ENCODE measurements at regions not wholly inside any gene's neighbourhood (a gene's known extent, or its start where the extent isn't known, plus 50 kb on each side); places are given as distances from the start of the nearest gene placed in this dataset.

GRCh38 chr7:94231305-94231704 is 163.4 kb upstream of the COL1A2 start:
- Histone ChIP-seq H3K36me3 (ENCODE audit: control insufficient read depth in 2 of 2, insufficient read depth in 1 of 2, low read length in 2 of 2) (no peaks in the 10 kb centered on the region), H3K4me1 (ENCODE audit: control insufficient read depth, insufficient read depth, low read length) (no peaks in the 10 kb centered on the region), H3K27ac (ENCODE audit: extremely low read depth, low read depth, low read length) (no peak overlapping the region), H3K9me3 (ENCODE audit: control insufficient read depth, insufficient read depth, low read depth, low read length) (no peaks in the 10 kb centered on the region), H3K4me3 (ENCODE audit: low read depth, low read length) (no peak overlapping the region)
- TF ChIP-seq ZNF473 (tag by site-specific recombination; IDR thresholded peaks at IDR 0.05): no peak
- TF ChIP-seq ZNF221 (tag by site-specific recombination; IDR thresholded peaks at IDR 0.05; ENCODE audit: borderline replicate concordance): no peak
- TF ChIP-seq ZNF398 (tag by site-specific recombination; IDR thresholded peaks at IDR 0.05): no peak
- TF ChIP-seq ZNF23 (tag by site-specific recombination; IDR thresholded peaks at IDR 0.05; ENCODE audit: borderline replicate concordance): no peak
- TF ChIP-seq ZNF488 (tag by site-specific recombination; IDR thresholded peaks at IDR 0.05): no peak
- TF ChIP-seq ZBTB49 (tag by site-specific recombination; IDR thresholded peaks at IDR 0.05; ENCODE audit: low read depth): no peak
- TF ChIP-seq ZNF626 (tag by site-specific recombination; IDR thresholded peaks at IDR 0.05): no peak
- TF ChIP-seq ZNF354C (tag by site-specific recombination; IDR thresholded peaks at IDR 0.05; ENCODE audit: borderline replicate concordance, low read depth): no peak
- TF ChIP-seq ZNF324 (tag by site-specific recombination; IDR thresholded peaks at IDR 0.05): no peak
- no peak for TF ChIP-seq ZNF114 (tag by site-specific recombination; IDR thresholded peaks at IDR 0.05)
- no peak for TF ChIP-seq ELK4 (IDR thresholded peaks at IDR 0.05; ENCODE audit: borderline replicate concordance, low read depth, low read length)
- no peak for TF ChIP-seq ZBTB7A (tag by site-specific recombination; IDR thresholded peaks at IDR 0.05; ENCODE audit: low read depth)
- TF ChIP-seq ZNF629 (tag by site-specific recombination; IDR thresholded peaks at IDR 0.05): no peak
- CTCF ChIA-PET: no interaction called here
- POLR2A ChIA-PET: no interaction called here

- no peak overlapping the region for H3K4me3 ChIP-seq (ENCODE audit: low read depth, low read length)
- H3K36me3 ChIP-seq (ENCODE audit: control insufficient read depth in 2 of 2, insufficient read depth in 1 of 2, low read length in 2 of 2): no peaks in the 10 kb centered on the region
- H3K4me1 ChIP-seq (ENCODE audit: control insufficient read depth, insufficient read depth, low read length): no peaks in the 10 kb centered on the region
- ChIA-PET CTCF (interaction anchor here (0.5 kb wide), 1 partner anchor 139 kb away, joined by 3 read pairs; no protein-coding TSS in a partner anchor), POLR2A (no interaction called here)
- H3K9me3 ChIP-seq (ENCODE audit: control insufficient read depth, insufficient read depth, low read depth, low read length): no peaks in the 10 kb centered on the region
- TF ChIP-seq ZNF776 (tag by site-specific recombination; IDR thresholded peaks at IDR 0.05; ENCODE audit: borderline replicate concordance) (no peak), ZSCAN4 (tag by site-specific recombination; IDR thresholded peaks at IDR 0.05) (no peak), ZNF266 (tag by site-specific recombination; IDR thresholded peaks at IDR 0.05; ENCODE audit: low read depth) (no peak), ZNF747 (tag by site-specific recombination; IDR thresholded peaks at IDR 0.05) (no peak), ZNF112 (tag by site-specific recombination; IDR thresholded peaks at IDR 0.05) (no peak)
- H3K27ac ChIP-seq (ENCODE audit: extremely low read depth, low read depth, low read length): no peak overlapping the region
Observed at GRCh38 chr7:94236960-94237359, 157.7 kb upstream of the COL1A2 start.
